ENCODE measurements at regions not wholly inside any gene's neighbourhood (a gene's known extent, or its start where the extent isn't known, plus 50 kb on each side); places are given as distances from the start of the nearest gene placed in this dataset.

DNA sequence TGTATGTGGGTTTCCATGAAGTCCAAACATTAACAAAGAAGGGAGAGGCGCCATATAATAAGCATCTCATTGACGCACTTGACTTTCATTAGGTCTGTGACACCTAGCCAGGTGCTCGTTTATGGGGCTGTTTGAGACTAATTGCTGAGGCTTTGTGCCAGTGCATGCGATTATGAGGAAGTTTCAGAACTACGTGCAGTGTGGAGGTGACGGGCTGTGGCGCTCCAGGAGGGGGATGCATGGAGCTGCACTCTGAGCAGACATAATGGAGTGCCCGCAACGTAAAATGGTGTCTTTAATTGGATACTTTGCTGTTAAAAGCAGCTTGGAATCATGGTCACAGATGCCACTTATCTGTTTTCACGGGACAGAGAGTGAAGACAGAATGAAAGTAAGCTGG is 223.2 kb downstream of the FGF9 start:
- H3K27ac ChIP-seq: no peak overlapping the region
- WGBS, 4 donors: 83 to 90% (median 86%) methylated on average over 10 of the region's 10 CpGs
- no peak overlapping the region for H3K4me3 ChIP-seq
- H3K9me3 ChIP-seq: no peaks in the 10 kb centered on the region
- DNase-seq (no peak), ATAC-seq (no peak)
- TF ChIP-seq, protein P1, sequence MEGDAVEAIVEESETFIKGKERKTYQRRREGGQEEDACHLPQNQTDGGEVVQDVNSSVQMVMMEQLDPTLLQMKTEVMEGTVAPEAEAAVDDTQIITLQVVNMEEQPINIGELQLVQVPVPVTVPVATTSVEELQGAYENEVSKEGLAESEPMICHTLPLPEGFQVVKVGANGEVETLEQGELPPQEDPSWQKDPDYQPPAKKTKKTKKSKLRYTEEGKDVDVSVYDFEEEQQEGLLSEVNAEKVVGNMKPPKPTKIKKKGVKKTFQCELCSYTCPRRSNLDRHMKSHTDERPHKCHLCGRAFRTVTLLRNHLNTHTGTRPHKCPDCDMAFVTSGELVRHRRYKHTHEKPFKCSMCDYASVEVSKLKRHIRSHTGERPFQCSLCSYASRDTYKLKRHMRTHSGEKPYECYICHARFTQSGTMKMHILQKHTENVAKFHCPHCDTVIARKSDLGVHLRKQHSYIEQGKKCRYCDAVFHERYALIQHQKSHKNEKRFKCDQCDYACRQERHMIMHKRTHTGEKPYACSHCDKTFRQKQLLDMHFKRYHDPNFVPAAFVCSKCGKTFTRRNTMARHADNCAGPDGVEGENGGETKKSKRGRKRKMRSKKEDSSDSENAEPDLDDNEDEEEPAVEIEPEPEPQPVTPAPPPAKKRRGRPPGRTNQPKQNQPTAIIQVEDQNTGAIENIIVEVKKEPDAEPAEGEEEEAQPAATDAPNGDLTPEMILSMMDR (IDR thresholded peaks at IDR 0.05): no peak
- no peak for TF ChIP-seq POLR2A (IDR thresholded peaks at IDR 0.05)
- H3K4me1 ChIP-seq: no peaks in the 10 kb centered on the region
- intact Hi-C loops (cut with DNase I): no loop called here
- no peaks in the 10 kb centered on the region for H3K27me3 ChIP-seq
- no peaks in the 10 kb centered on the region for H3K36me3 ChIP-seq

DNA sequence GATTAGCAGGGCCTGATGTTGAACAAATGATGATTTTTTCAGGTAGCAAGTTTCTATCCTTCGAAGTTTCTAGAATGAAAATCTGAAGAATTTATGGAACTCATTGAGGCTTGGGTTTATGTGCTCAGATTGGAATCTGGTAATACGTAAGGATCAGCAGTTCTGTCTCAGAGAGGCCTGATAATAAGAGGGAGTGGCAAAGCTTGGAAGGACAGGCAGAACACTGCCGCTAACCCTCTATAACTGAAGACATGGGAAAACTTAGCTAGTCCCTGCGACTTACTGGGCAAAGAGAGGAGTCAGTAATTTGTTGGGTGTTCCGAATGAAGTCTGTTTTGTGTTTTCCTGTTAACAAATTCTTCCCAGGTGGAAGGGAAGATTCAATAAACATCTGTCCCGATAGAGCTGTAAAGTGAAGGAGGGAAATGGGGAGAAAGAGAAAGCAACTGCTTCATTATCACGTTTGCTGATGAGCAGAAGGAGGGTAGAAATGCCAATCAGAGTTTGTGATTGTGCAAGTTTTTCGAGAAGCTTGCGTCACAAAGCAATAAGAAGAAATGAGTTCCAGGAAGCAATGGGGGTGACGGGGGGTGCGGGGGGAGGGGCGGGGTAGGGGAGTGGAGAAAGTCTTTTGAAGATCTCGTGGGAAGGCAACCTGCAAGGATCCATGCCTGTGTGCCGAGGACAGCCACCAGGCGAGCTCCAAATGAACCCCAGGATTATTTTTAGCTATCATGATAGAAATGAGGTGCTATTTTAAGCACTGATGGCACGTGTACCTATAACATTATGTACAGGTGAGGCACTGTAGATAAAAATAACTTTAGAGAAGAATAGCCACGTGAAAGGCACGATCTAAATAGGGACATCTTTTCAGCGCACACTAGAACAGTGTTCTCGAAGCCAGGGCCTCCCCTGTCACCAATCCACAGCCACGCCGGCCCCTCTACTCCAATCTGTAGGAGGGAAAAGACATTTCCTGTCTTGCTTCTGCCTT is 224.1 kb downstream of the FGF9 start:
- Histone ChIP-seq H3K27ac (no peak overlapping the region), H3K4me1 (no peaks in the 10 kb centered on the region), H3K36me3 (no peaks in the 10 kb centered on the region), H3K27me3 (no peaks in the 10 kb centered on the region), H3K4me3 (no peak overlapping the region), H3K9me3 (no peaks in the 10 kb centered on the region)
- DNase-seq: no peak
- no peak for TF ChIP-seq POLR2A (IDR thresholded peaks at IDR 0.05)
- TF ChIP-seq, protein P1 (IDR thresholded peaks at IDR 0.05): no peak
- intact Hi-C loops (cut with DNase I): loop anchor here in 1 of 10 donors (5.0 kb wide), 1 partner anchor 133 kb away; no protein-coding TSS in a partner anchor
- 63 to 69% (median 66%) methylated on average over 22 of the region's 22 CpGs for WGBS, 4 donors
- ATAC-seq: no peak

- DNase-seq (no peak), ATAC-seq (no peak)
- intact Hi-C loops (cut with DNase I): loop anchor here in 1 of 10 donors (5.0 kb wide), 1 partner anchor 133 kb away; no protein-coding TSS in a partner anchor
- Histone ChIP-seq H3K4me3 (no peak overlapping the region), H3K4me1 (no peaks in the 10 kb centered on the region), H3K27me3 (no peaks in the 10 kb centered on the region), H3K27ac (no peak overlapping the region), H3K36me3 (no peaks in the 10 kb centered on the region), H3K9me3 (no peaks in the 10 kb centered on the region)
- 81 to 86% (median 85%) methylated on average over 4 of the region's 4 CpGs for WGBS, 4 donors
- TF ChIP-seq, protein P1 (IDR thresholded peaks at IDR 0.05): no peak
- TF ChIP-seq POLR2A (IDR thresholded peaks at IDR 0.05): no peak
Measured at GRCh38 chr13:21895779-21896178, 224.9 kb downstream of the FGF9 start.

DNA sequence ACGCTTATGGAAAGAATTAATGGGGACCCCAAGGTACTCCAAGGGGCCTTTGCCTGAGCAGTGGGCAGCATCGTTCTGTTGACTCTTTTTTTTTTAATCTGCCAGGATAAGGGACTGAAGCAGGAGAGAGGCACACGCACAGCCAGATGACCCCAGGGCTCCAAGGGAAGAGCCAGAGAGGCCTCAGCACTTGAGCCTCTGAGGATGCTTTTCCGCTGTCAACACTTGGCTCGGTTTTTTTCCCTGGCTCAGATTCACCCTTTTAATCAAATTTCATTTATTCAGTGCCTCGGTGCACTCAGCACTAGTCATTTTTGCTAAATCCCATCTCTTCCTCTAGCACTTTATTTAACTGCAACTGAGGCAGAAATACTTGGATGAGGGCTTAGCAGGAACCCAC is 226.3 kb downstream of the FGF9 start:
- Histone ChIP-seq H3K4me3 (no peak overlapping the region), H3K9me3 (no peaks in the 10 kb centered on the region), H3K36me3 (no peaks in the 10 kb centered on the region), H3K27ac (no peak overlapping the region), H3K27me3 (no peaks in the 10 kb centered on the region), H3K4me1 (peaks cover 0 to 8% (median 0%) of the 10 kb centered on the region in 12 donors)
- DNase-seq: no peak
- no peak for TF ChIP-seq POLR2A (IDR thresholded peaks at IDR 0.05)
- TF ChIP-seq, protein P1 (IDR thresholded peaks at IDR 0.05): no peak
- no peak for ATAC-seq
- intact Hi-C loops (cut with DNase I): loop anchor here in 1 of 10 donors (5.0 kb wide), 1 partner anchor 135 kb away; no protein-coding TSS in a partner anchor
- 51 to 57% (median 54%) methylated on average over 6 of the region's 6 CpGs for WGBS, 4 donors
